ENCODE measurements at regions not wholly inside any gene's neighbourhood (a gene's known extent, or its start where the extent isn't known, plus 50 kb on each side); places are given as distances from the start of the nearest gene placed in this dataset.
A peak's percentile ranks its signal among the peaks of the same experiment; 100 is the strongest.

DNA sequence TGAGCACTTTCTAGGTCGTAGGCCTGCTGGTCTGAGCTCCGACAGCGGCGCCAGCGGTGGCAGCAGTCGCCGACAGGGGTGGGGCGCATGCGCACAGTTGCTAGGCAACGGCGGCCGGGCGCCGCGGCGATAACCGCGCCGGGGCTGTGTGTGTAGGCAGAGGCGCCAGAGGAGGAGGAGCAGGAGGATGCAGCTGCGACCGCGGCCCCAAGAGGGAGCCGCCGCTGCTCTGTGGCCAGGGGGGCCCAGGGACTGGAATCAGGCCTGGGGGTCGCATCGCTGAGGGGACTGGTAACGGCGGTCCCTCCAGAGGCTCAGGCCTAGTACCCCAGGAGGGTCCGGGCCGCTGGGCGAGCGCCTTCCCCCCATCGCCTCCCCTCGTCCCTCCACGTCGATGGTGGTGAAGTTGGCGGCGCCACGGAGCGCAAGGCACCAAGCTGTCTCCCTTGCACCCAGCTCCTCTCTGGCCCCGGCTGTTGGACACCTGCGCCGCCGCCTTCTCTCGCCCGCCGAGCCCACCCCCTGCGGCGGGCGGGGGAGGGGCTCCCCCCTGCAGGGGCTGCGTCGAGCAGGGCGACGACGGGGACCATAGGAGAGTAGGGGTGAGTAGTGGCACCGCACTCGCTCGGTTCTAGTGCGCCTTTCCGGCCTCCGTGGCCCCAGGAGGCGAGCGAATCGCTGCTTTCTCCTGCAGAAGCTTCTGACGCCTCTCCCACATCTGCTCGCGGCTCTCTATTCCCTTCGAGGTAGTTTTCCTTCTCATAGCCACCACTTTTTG, 58.6 kb upstream of the ZC4H2 start, which contains the start of gene ZC3H12B:
TSS of gene ZC3H12B (plus strand) at position 159 of the 778 bp plus-strand sequence.
- H3K27ac ChIP-seq (ENCODE audit: low read length): peak within 1 kb of the TSS; percentile 25
- no peaks in the 10 kb centered on the region for H3K36me3 ChIP-seq (ENCODE audit: control insufficient read depth in 2 of 2, insufficient read depth in 2 of 2, low read length in 2 of 2)
- peak within 1 kb of the TSS; percentile 59 to 71 for H3K9ac ChIP-seq (ENCODE audit: low read length in 2 of 2)
- H3K27me3 ChIP-seq (ENCODE audit: control insufficient read depth in 1 of 2, insufficient read depth in 2 of 2, low read length in 2 of 2): no peaks in the 10 kb centered on the region
- H3K9me3 ChIP-seq (ENCODE audit: control insufficient read depth in 2 of 2, low read length in 2 of 2): no peaks in the 10 kb centered on the region
- no peaks in the 10 kb centered on the region for H3K4me1 ChIP-seq (ENCODE audit: control insufficient read depth, insufficient read depth, low read length)
- peak within 1 kb of the TSS; percentile 72 to 75 for H3K4me3 ChIP-seq (ENCODE audit: low read length in 2 of 2)

DNA sequence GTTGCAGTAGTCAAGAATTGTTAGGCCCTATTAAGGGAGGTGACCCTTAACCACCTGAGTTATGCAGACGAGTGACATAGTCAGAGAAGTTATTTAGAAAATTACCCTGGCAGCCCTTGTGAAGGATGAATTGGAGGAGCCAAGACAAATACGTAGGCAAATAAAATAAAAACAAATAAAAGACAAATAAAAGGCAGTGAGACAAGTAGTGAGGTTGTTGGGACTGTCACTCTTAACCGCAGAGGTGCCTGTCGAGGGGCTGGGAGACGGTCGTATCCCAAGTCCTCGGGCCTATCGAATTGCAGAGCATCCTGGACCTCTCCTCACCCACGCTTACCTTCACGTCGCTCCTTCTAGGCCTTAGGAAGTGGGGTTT, 58.0 kb upstream of the ZC4H2 start:
- H3K9ac ChIP-seq (ENCODE audit: low read length in 2 of 2): peak overlapping the region; percentile 59 to 71
- H3K4me1 ChIP-seq (ENCODE audit: control insufficient read depth, insufficient read depth, low read length): no peaks in the 10 kb centered on the region
- peak overlapping the region; percentile 25 for H3K27ac ChIP-seq (ENCODE audit: low read length)
- peak overlapping the region; percentile 72 to 75 for H3K4me3 ChIP-seq (ENCODE audit: low read length in 2 of 2)
- no peaks in the 10 kb centered on the region for H3K9me3 ChIP-seq (ENCODE audit: control insufficient read depth in 2 of 2, low read length in 2 of 2)
- no peaks in the 10 kb centered on the region for H3K27me3 ChIP-seq (ENCODE audit: control insufficient read depth in 1 of 2, insufficient read depth in 2 of 2, low read length in 2 of 2)
- H3K36me3 ChIP-seq (ENCODE audit: control insufficient read depth in 2 of 2, insufficient read depth in 2 of 2, low read length in 2 of 2): no peaks in the 10 kb centered on the region
